MM.1S (cell line): ENCODE measurements at regions not wholly inside any gene's neighbourhood (a gene's known extent, or its start where the extent isn't known, plus 50 kb on each side); places are given as distances from the start of the nearest gene placed in this dataset.

Experiments used
- DNase-seq: peaks from one replicate; pipeline ENCODE4 v3.0.0-alpha.2; 2015
- H2AFZ ChIP-seq: fragments of 300-600 bp; sonication (generic); 2 replicates; pipeline ENCODE4 v1.6.0; 2016; ENCODE audit warnings: antibody characterized with exemption, low read length
- H3F3A ChIP-seq: fragments of 300-600 bp; sonication (generic); 2 replicates; pipeline ENCODE4 v1.6.1; 2016; ENCODE audit warnings: mild to moderate bottlenecking, antibody characterized with exemption, low read length, moderate library complexity, mixed read lengths; ENCODE audit not compliant: insufficient read depth
- H3K27ac ChIP-seq: fragments of 300-600 bp; sonication (generic); 2 replicates; pipeline ENCODE4 v1.5.1; 2016; ENCODE audit warnings: mild to moderate bottlenecking, low read length
- H3K27me3 ChIP-seq: fragments of 300-600 bp; sonication (generic); replicated peaks from 2 replicates; pipeline ENCODE4 v1.6.0; 2016; ENCODE audit warnings: low read length; ENCODE audit not compliant: insufficient read depth
- H3K36me3 ChIP-seq: fragments of 300-600 bp; sonication (generic); replicated peaks from 2 replicates; pipeline ENCODE4 v1.6.1; 2016; ENCODE audit warnings: mild to moderate bottlenecking, low read length, mixed read lengths; ENCODE audit not compliant: insufficient read depth
- H3K4me1 ChIP-seq: fragments of 300-600 bp; sonication (generic); 2 replicates; pipeline ENCODE4 v1.6.1; 2016; ENCODE audit warnings: low read length, mixed read lengths
- H3K4me2 ChIP-seq: fragments of 300-600 bp; sonication (generic); 2 replicates; pipeline ENCODE4 v1.6.0; 2016; ENCODE audit warnings: low read depth, low read length
- H3K4me3 ChIP-seq: fragments of 300-600 bp; sonication (generic); 2 replicates; pipeline ENCODE4 v1.5.1; 2016; ENCODE audit warnings: low read length, mixed read lengths
- H3K79me2 ChIP-seq: fragments of 300-600 bp; sonication (generic); 2 replicates; pipeline ENCODE4 v1.6.1; 2016; ENCODE audit warnings: mixed run types, low read length, mixed read lengths
- H3K9ac ChIP-seq: fragments of 300-600 bp; sonication (generic); 2 replicates; pipeline ENCODE4 v1.6.1; 2016; ENCODE audit warnings: low read length, mixed read lengths
- H3K9me2 ChIP-seq: fragments of 300-600 bp; sonication (generic); replicated peaks from 2 replicates; pipeline ENCODE4 v1.6.1; 2016; ENCODE audit warnings: mild to moderate bottlenecking, low read length, mixed read lengths; ENCODE audit not compliant: insufficient read depth
- H3K9me3 ChIP-seq: fragments of 300-600 bp; sonication (generic); replicated peaks from 2 replicates; pipeline ENCODE4 v1.6.1; 2016; ENCODE audit warnings: mild to moderate bottlenecking, low read length, mixed read lengths; ENCODE audit not compliant: insufficient read depth
- H4K20me1 ChIP-seq: fragments of 300-600 bp; sonication (generic); 2 replicates; pipeline ENCODE4 v1.6.1; 2016; ENCODE audit warnings: mild to moderate bottlenecking, low read length, moderate library complexity, mixed read lengths; ENCODE audit not compliant: insufficient read depth
- CTCF ChIP-seq: fragments of 300-600 bp; sonication (generic); IDR thresholded peaks from 2 replicates; pipeline ENCODE4 v1.5.1; 2016; ENCODE audit warnings: antibody characterized with exemption, low read length, mixed read lengths
- EZH2 ChIP-seq: fragments of 300-600 bp; sonication (generic); optimal IDR thresholded peaks from 2 replicates; pipeline ENCODE3; 2017; ENCODE audit warnings: low read depth, mild to moderate bottlenecking, antibody characterized with exemption, low read length, mixed read lengths
- EZH2phosphoT487 ChIP-seq: fragments of 300-600 bp; sonication (generic); IDR thresholded peaks from 2 replicates; pipeline ENCODE4 v1.6.1; 2018; ENCODE audit warnings: antibody characterized with exemption, low read length

- Histone ChIP-seq H3K36me3 (no peaks in the 10 kb centered on the region), H3F3A (no peaks in the 10 kb centered on the region), H3K4me2 (no peak overlapping the region), H3K79me2 (no peaks in the 10 kb centered on the region), H3K27ac (no peak overlapping the region), H3K9me2 (no peaks in the 10 kb centered on the region), H3K27me3 (no peaks in the 10 kb centered on the region), H3K4me3 (no peak overlapping the region), H3K4me1 (no peaks in the 10 kb centered on the region), H2AFZ (no peak overlapping the region), H4K20me1 (no peaks in the 10 kb centered on the region), H3K9ac (no peak overlapping the region), H3K9me3 (no peaks in the 10 kb centered on the region)
- TF ChIP-seq EZH2phosphoT487 (no peak), CTCF (no peak), EZH2 (no peak)
- no peak for DNase-seq
Observed at GRCh38 chr15:87492321-87492720, 764.2 kb downstream of the NTRK3 start.

- Histone ChIP-seq H3K4me3 (no peak overlapping the region), H3K9me3 (no peaks in the 10 kb centered on the region), H3K9me2 (no peaks in the 10 kb centered on the region), H3K27me3 (no peaks in the 10 kb centered on the region), H3K4me1 (no peaks in the 10 kb centered on the region), H3K9ac (no peak overlapping the region), H3K4me2 (no peak overlapping the region), H3K36me3 (no peaks in the 10 kb centered on the region), H4K20me1 (no peaks in the 10 kb centered on the region), H3F3A (no peaks in the 10 kb centered on the region), H3K79me2 (no peaks in the 10 kb centered on the region), H2AFZ (no peak overlapping the region), H3K27ac (no peak overlapping the region)
- TF ChIP-seq CTCF, result no peak
- DNase-seq, result no peak
Observed at GRCh38 chr15:87490666-87491065, 765.9 kb downstream of the NTRK3 start.

- Histone ChIP-seq H3K4me3 (no peak overlapping the region), H3K36me3 (no peaks in the 10 kb centered on the region), H3K79me2 (no peaks in the 10 kb centered on the region), H3K4me2 (no peak overlapping the region), H3K9me2 (no peaks in the 10 kb centered on the region), H3K9me3 (no peaks in the 10 kb centered on the region), H3K4me1 (no peaks in the 10 kb centered on the region), H3K27me3 (no peaks in the 10 kb centered on the region), H3K9ac (no peak overlapping the region), H2AFZ (no peak overlapping the region), H4K20me1 (no peaks in the 10 kb centered on the region), H3F3A (no peaks in the 10 kb centered on the region), H3K27ac (no peak overlapping the region)
- DNase-seq, result no peak
- TF ChIP-seq EZH2phosphoT487, result no peak
- TF ChIP-seq EZH2, result no peak
- no peak for TF ChIP-seq CTCF
Observed at GRCh38 chr15:87489902-87490665, 766.5 kb downstream of the NTRK3 start.
